AG04450 (cell line): ENCODE measurements at regions not wholly inside any gene's neighbourhood (a gene's known extent, or its start where the extent isn't known, plus 50 kb on each side); places are given as distances from the start of the nearest gene placed in this dataset.

ENCODE experiments used
- CTCF ChIA-PET: fragments of 300-600, 350-600 bp; formaldehyde crosslinking; extraction: SDS; loops from one replicate; lab custom pipeline; 2022; ENCODE audit warnings: antibody characterized with exemption, inconsistent platforms; lab: Charles Lee
- POLR2A ChIA-PET: fragments of 350-600 bp; formaldehyde crosslinking; extraction: SDS; loops from one replicate; lab custom pipeline; 2021; ENCODE audit warnings: antibody characterized with exemption, inconsistent platforms; lab: Yijun Ruan, JAX
- DNase-seq: peaks from one replicate; pipeline ENCODE4 v3.0.0-alpha.2; 2011; ENCODE audit warnings: low read depth, low spot score
- H3K27ac ChIP-seq: one replicate; pipeline ENCODE4 v1.5.1; 2012; ENCODE audit warnings: low read depth, low read length, control low read depth
- H3K27me3 ChIP-seq: one replicate; pipeline ENCODE4 v1.6.0; 2012; ENCODE audit warnings: low read length; ENCODE audit not compliant: control insufficient read depth, insufficient read depth
- H3K4me3 ChIP-seq: 2 replicates; pipeline ENCODE4 v1.5.1; 2011; ENCODE audit warnings: mild to moderate bottlenecking, low read depth, low read length, control low read depth
- H3K9me3 ChIP-seq: 2 replicates; pipeline ENCODE4 v1.5.1; 2012; ENCODE audit warnings: low read length; ENCODE audit not compliant: control insufficient read depth, insufficient read depth
- TF ChIP-seq, protein P1 (sequence below): IDR thresholded peaks from 2 replicates; pipeline ENCODE4 v1.5.1; 2011; ENCODE audit warnings: low read depth, low read length, control low read depth, inconsistent platforms

GRCh38 chr14:100384819-100385813 is 62.0 kb downstream of the SLC25A47 start:
- no peak overlapping the region for H3K27ac ChIP-seq
- no peaks in the 10 kb centered on the region for H3K27me3 ChIP-seq
- DNase-seq = no peak
- ChIA-PET CTCF (interaction anchor here (0.7 to 8.0 kb wide), 57 partner anchors 8 to 1279 kb away, joined by 3 to 150 read pairs (median 4); a partner anchor contains a TSS), POLR2A (interaction anchor here (1.5 to 1.7 kb wide), 2 partner anchors 10 to 441 kb away, joined by 4 read pairs; partner anchors contain the start of gene MEG3)
- no peak overlapping the region for H3K4me3 ChIP-seq
- no peaks in the 10 kb centered on the region; the same call in 1 of the 2 replicates for H3K9me3 ChIP-seq
- TF ChIP-seq, protein P1, sequence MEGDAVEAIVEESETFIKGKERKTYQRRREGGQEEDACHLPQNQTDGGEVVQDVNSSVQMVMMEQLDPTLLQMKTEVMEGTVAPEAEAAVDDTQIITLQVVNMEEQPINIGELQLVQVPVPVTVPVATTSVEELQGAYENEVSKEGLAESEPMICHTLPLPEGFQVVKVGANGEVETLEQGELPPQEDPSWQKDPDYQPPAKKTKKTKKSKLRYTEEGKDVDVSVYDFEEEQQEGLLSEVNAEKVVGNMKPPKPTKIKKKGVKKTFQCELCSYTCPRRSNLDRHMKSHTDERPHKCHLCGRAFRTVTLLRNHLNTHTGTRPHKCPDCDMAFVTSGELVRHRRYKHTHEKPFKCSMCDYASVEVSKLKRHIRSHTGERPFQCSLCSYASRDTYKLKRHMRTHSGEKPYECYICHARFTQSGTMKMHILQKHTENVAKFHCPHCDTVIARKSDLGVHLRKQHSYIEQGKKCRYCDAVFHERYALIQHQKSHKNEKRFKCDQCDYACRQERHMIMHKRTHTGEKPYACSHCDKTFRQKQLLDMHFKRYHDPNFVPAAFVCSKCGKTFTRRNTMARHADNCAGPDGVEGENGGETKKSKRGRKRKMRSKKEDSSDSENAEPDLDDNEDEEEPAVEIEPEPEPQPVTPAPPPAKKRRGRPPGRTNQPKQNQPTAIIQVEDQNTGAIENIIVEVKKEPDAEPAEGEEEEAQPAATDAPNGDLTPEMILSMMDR = peak; percentile 67

GRCh38 chr14:100386121-100386520 is 63.0 kb downstream of the SLC25A47 start:
- H3K4me3 ChIP-seq = no peak overlapping the region
- H3K27me3 ChIP-seq = no peaks in the 10 kb centered on the region
- ChIA-PET POLR2A (interaction anchor here (1.7 kb wide), 1 partner anchor 440 kb away, joined by 4 read pairs; the partner anchor contains the start of gene MEG3), CTCF (interaction anchor here (0.7 to 8.0 kb wide), 26 partner anchors 9 to 1243 kb away, joined by 3 to 150 read pairs (median 8); a partner anchor contains a TSS)
- H3K27ac ChIP-seq = no peak overlapping the region
- no peak for DNase-seq
- H3K9me3 ChIP-seq = peaks cover under 1% of the 10 kb centered on the region; the same call in 1 of the 2 replicates
- TF ChIP-seq, protein P1 = no peak

DNA sequence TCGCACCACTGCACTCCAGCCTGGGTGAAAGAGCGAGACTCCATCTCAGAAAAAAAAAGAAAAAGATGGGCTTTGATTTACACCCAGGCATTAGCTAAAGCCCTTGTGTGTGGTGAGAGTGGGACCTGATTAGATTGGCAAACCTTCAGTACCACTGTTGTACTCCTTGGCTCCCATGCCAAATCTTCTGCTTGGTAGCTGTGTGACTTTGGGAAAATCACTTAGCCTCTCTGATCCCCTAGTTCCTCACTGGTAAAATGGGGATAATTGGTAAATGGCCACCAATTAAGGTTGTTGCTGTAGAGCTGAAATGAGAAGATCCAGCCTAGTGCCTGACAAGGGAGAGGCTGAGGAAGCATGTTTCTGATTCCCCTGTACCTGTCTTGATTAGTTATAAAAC is 63.7 kb downstream of the SLC25A47 start:
- peaks cover 2% of the 10 kb centered on the region; the same call in 1 of the 2 replicates for H3K9me3 ChIP-seq
- ChIA-PET CTCF (interaction anchor here (1.1 to 8.0 kb wide), 7 partner anchors 10 to 266 kb away, joined by 3 to 150 read pairs (median 14); no protein-coding TSS in a partner anchor), POLR2A (no interaction called here)
- no peak overlapping the region for H3K27ac ChIP-seq
- no peak overlapping the region for H3K4me3 ChIP-seq
- TF ChIP-seq, protein P1 = no peak
- no peak for DNase-seq
- H3K27me3 ChIP-seq = no peaks in the 10 kb centered on the region

- ChIA-PET CTCF (interaction anchor here (0.5 to 8.0 kb wide), 6 partner anchors 10 to 424 kb away, joined by 3 to 150 read pairs (median 4); no protein-coding TSS in a partner anchor), POLR2A (no interaction called here)
- peaks cover 2% of the 10 kb centered on the region; the same call in 1 of the 2 replicates for H3K9me3 ChIP-seq
- no peak overlapping the region for H3K27ac ChIP-seq
- H3K4me3 ChIP-seq = no peak overlapping the region
- TF ChIP-seq, protein P1 = no peak
- DNase-seq = no peak
- H3K27me3 ChIP-seq = no peaks in the 10 kb centered on the region
Observed at GRCh38 chr14:100387450-100387849, 64.3 kb downstream of the SLC25A47 start.
